Stimulated activated CD4-positive, alpha-beta T cell treated with anti-CD3 and anti-CD28 coated beads, Interleukin-15, amount 100 ng/mL, for 24 hours (primary cell): ENCODE measurements at regions not wholly inside any gene's neighbourhood (a gene's known extent, or its start where the extent isn't known, plus 50 kb on each side); places are given as distances from the start of the nearest gene placed in this dataset.

Experiments used
- DNase-seq: peaks from one replicate; pipeline ENCODE4 v3.0.0-alpha.2; 2020

DNA sequence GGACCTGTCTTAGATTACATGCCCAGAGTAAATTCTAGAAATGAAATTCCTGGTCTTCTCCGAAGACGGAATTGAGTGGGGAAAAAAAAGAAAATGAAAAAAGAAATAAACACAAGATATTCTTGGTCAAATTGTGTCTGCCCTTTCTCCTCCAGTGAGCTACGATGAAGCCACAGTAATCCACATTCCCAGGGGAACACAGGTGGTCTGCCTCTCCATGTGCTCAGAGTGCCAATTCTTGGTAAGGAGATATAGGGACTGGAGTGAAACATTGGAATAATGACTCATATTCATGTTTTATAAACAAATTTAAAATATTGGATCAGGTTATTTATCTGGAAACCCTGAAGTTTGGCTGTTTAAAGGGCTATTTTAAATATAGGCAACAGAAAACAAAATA lies 54.2 kb upstream of the MGST2 start:
- no peak for DNase-seq

DNA sequence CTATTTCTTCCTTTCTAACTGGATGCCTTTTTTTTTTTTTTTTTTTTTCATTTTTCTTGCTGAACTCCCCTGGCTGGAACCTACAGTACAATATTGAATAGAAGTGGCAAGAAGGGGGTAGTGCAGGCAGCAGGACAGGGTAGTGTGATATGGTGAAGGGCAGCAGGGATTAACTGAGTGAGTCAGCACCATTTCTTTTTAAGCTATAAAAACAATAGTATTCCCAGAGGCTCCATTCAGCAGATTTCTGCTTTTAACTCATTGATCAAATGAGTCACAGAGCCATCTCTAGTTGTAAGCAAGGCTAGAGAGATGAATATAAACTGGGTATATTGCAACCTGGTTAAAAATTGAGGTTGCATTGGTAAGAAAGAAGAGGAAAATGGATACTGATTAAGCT lies 53.6 kb upstream of the SETD7 start:
- DNase-seq, result no peak

DNA sequence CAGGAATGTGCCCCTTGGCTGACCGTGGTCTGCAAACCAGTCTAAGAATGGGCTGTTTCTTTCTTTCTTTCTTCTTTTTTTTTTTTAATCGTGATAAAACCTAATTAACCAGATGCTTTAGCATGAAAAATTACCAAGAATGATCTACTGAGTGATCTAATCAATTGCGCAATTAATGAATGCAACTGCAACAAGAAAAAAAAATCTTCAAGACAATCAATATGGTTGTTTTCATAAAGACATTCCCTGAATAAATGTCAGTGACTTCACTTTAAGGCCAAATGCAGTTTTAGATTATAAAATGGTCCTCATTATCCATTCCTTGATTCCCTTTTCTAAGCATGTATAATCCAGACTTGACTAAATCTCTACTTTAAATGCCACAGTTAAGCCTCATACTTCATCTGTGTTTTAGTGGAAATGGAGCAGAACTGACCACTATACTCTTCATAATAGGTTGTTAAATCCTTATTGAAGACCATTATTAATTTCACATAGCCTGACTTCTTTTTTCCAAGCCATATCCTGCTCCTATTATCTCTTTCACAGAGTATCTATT lies 51.6 kb upstream of the SETD7 start:
- DNase-seq, result no peak

DNA sequence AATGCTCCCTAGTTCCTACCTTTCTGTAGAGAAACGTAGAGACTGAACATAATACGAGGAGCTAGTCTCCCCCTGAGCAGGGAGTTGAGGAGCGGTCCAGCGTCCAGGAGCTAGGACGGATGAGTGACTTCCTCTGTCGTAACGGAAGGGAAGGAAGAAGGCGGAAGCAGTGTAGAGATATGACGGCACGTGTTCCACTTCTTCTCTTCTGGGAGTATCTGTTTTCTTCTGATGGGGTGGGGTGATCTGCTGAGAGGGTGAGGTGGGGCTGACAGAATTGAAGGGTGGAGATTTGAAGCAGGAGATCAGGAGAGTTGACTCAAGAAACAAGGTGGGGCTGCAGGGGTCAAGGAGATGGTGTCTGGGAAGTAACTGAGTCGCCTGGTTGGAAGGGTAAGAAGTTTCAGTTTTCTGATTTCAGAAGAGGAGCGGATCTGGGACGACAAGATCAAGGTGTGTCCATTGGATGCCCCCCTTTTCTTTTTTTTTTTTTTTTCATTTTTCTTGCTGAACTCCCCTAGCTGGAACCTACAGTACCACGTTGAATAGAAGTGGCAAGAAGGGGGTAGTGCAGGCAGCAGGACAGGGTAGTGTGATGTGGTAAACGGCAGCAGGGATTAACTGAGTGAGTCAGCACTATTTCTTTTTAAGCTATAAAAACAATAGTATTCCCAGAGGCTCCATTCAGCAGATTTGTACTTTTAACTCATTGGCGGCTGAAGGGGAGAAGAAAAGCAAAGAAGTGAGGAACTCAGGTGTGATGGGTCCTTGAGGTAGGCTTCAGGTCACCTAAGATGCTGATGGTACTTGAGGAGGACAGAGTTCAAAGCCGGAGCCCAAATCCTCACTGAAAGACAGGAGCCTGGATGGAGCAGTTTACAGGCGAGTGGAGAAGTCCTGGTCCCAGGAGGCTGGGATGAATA lies 50.8 kb upstream of the SETD7 start:
- peak; percentile 8 for DNase-seq

DNA sequence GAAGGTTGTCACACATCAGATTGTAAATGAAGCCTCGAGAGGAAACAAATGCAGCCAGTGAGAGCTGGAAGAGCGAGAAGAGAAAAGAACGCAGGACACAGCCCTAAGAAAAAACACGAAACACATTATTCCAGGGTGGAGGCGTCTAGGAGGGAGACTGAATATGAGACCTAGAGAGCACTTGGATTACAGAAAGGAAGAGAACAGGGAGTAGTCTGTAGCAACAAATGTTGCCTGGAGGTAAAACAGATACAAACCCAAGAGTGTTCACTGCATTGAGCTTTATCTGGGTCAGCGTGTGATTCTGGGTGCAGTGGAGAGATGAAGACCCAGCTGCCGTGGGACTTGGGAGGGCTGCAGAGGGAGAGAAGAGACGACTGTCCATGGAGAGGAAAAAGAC lies 50.1 kb upstream of the SETD7 start:
- DNase-seq, result no peak
